Panc1 (cell line): ENCODE measurements at regions not wholly inside any gene's neighbourhood (a gene's known extent, or its start where the extent isn't known, plus 50 kb on each side); places are given as distances from the start of the nearest gene placed in this dataset.

Experiments
- ATAC-seq: fragments of 200-7000 bp; cut with Tn5 transposase; 2 replicates; pipeline ENCODE4 v1.9.1; 2020; ENCODE audit warnings: mild to moderate bottlenecking, moderate library complexity
- BruUV-seq: library from RNA; stranded (reverse); fragments of 400-500 nt; replicated peaks from 2 replicates; lab custom pipeline; 2021; lab: Mats Ljungman, UMichigan
- CTCF ChIA-PET: fragments of 300-600 bp; sonication (Branson Sonifier 250); formaldehyde crosslinking; loops from one replicate; lab custom pipeline; 2022; ENCODE audit warnings: antibody characterized with exemption; lab: Charles Lee
- POLR2A ChIA-PET: fragments of 300-600 bp; sonication (Branson Sonifier 250); formaldehyde crosslinking; loops from one replicate; lab custom pipeline; 2022; ENCODE audit warnings: antibody characterized with exemption; lab: Charles Lee
- DNase-seq: peaks from one replicate; pipeline ENCODE4 v3.0.0-alpha.2; 2010; ENCODE audit warnings: low read depth, low spot score
- H3K27ac ChIP-seq: 2 replicates; pipeline ENCODE4 v1.5.1; 2011; ENCODE audit warnings: mild to moderate bottlenecking, low read length, inconsistent platforms
- H3K27me3 ChIP-seq: fragments of 200-500 bp; sonication (Bioruptor generic); 2 replicates; pipeline ENCODE4 v1.6.0; 2014; ENCODE audit warnings: low read length, inconsistent platforms; ENCODE audit not compliant: control insufficient read depth, insufficient read depth
- H3K36me3 ChIP-seq: fragments of 200-500 bp; sonication (Bioruptor generic); 2 replicates; pipeline ENCODE4 v1.5.1; 2014; ENCODE audit warnings: inconsistent platforms, mild to moderate bottlenecking, low read length, moderate library complexity; ENCODE audit not compliant: control insufficient read depth, insufficient read depth
- H3K4me1 ChIP-seq: 2 replicates; pipeline ENCODE4 v1.5.1; 2011; ENCODE audit warnings: inconsistent platforms, mild to moderate bottlenecking, low read length, moderate library complexity; ENCODE audit not compliant: control insufficient read depth, insufficient read depth
- H3K4me3 ChIP-seq, 2 experiments: 2 replicates each; pipeline ENCODE4 v1.5.1; 2011 to 2012; ENCODE audit warnings: low read depth in 2 of 2, low read length in 2 of 2, mild to moderate bottlenecking in 2 of 2, inconsistent platforms in 1 of 2, moderate library complexity in 1 of 2
- H3K9me3 ChIP-seq: fragments of 200-500 bp; sonication (Bioruptor generic); 2 replicates; pipeline ENCODE4 v1.5.1; 2014; ENCODE audit warnings: low read depth, mild to moderate bottlenecking, inconsistent platforms, low read length, moderate library complexity; ENCODE audit not compliant: control insufficient read depth, insufficient read depth
- CTCF ChIP-seq: fragments of 450-650 bp; IDR thresholded peaks from 2 replicates; pipeline ENCODE4 v1.5.1; 2017; ENCODE audit warnings: mild to moderate bottlenecking
- POLR2AphosphoS5 ChIP-seq: IDR thresholded peaks from 2 replicates; pipeline ENCODE4 v1.6.1; 2012; ENCODE audit warnings: mild to moderate bottlenecking, low read depth, low read length, moderate library complexity
- REST ChIP-seq, 2 experiments: IDR thresholded peaks; 2 replicates each; pipeline ENCODE4 v1.6.1; 2011 to 2012; ENCODE audit warnings: low read depth in 2 of 2, control low read depth in 1 of 2, low read length in 1 of 2, mild to moderate bottlenecking in 1 of 2, moderate library complexity in 1 of 2; ENCODE audit not compliant: insufficient read depth in 1 of 2
- SIN3A ChIP-seq: IDR thresholded peaks from 2 replicates; pipeline ENCODE4 v1.6.1; 2012; ENCODE audit warnings: low read depth, mild to moderate bottlenecking, low read length, moderate library complexity, borderline replicate concordance; ENCODE audit not compliant: insufficient read depth
- TCF7L2 ChIP-seq: IDR thresholded peaks from 2 replicates; pipeline ENCODE4 v1.6.1; 2011; ENCODE audit warnings: mild to moderate bottlenecking, low read depth, low read length, inconsistent platforms
- in situ Hi-C: cut with HindIII; loops from 2 replicates; pipeline ENCODE4 v1.10.0; 2016; ENCODE audit warnings: low sequenced_read_pairs, low pct_unique_long_range_greater_than_20kb
- intact Hi-C: fragments of 100-400 bp; cut with micrococcal nuclease; formaldehyde crosslinking; loops from one replicate; pipeline ENCODE4 v1.10.0; 2022; ENCODE audit not compliant: unreplicated experiment

DNA sequence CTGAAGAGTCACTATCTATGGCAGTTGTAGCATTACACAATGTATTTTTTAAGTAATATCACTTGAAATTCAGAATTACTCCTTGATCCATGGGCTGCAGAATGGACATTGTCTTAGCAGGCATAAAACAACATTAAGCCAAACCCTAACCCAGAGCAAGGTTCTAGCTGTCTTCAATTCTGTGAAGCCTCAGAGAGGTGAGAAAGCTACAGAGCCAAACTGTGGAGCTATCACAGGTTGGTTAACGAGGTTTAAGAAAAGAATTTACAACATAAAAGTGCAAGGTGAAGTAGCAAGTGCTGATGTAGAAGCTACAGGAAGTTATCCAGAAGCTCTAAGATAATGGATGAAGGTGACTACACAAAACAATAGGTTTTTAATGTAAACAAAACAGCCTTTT is 582.7 kb upstream of the POT1 start:
- intact Hi-C loops (no loop called here), in situ Hi-C loops (no loop called here)
- H3K27me3 ChIP-seq, result no peaks in the 10 kb centered on the region
- no peaks in the 10 kb centered on the region for H3K9me3 ChIP-seq
- ChIA-PET POLR2A (no interaction called here), CTCF (no interaction called here)
- no peak overlapping the region for H3K27ac ChIP-seq
- no TSS peak for BruUV-seq
- DNase-seq, result no peak
- H3K36me3 ChIP-seq, result no peaks in the 10 kb centered on the region
- no peak overlapping the region for H3K4me3 ChIP-seq
- no peaks in the 10 kb centered on the region for H3K4me1 ChIP-seq
- ATAC-seq, result no peak
- TF ChIP-seq REST (IDR thresholded peaks at IDR 0.05; ENCODE audit: insufficient read depth in 1 of 2, low read depth in 2 of 2, low read length in 1 of 2), result no peak
- TF ChIP-seq TCF7L2, result no peak
- no peak for TF ChIP-seq SIN3A
- no peak for TF ChIP-seq CTCF
- TF ChIP-seq POLR2AphosphoS5, result no peak

DNA sequence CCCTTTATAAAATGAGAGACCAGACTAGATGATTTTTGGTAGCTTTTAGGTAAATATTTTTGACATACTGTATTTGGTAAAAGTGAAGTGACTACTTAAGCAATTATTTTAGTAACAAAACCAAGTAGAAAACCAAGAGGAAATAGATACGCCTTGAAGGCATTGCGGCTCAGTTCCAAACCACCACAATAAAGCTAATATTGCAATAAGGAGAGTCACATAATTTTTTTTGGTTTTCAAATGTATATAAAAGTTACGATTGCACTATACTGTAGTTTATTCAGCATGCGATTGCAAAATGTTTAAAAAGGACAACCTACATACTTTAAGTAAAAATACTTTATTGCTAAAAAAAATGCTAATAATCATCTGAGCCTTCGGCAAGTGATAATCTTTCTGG is 581.7 kb upstream of the POT1 start:
- H3K4me1 ChIP-seq, result no peaks in the 10 kb centered on the region
- TF ChIP-seq TCF7L2 (no peak), REST (IDR thresholded peaks at IDR 0.05; ENCODE audit: insufficient read depth in 1 of 2, low read depth in 2 of 2, low read length in 1 of 2) (no peak), SIN3A (no peak), CTCF (no peak), POLR2AphosphoS5 (no peak)
- H3K4me3 ChIP-seq, result no peak overlapping the region
- no peaks in the 10 kb centered on the region for H3K36me3 ChIP-seq
- in situ Hi-C loops (no loop called here), intact Hi-C loops (no loop called here)
- ChIA-PET POLR2A (no interaction called here), CTCF (no interaction called here)
- ATAC-seq (no peak), DNase-seq (no peak)
- no peaks in the 10 kb centered on the region for H3K27me3 ChIP-seq
- no peak overlapping the region for H3K27ac ChIP-seq
- H3K9me3 ChIP-seq, result no peaks in the 10 kb centered on the region
- BruUV-seq, result no TSS peak
